PC-3 (cell line): ENCODE measurements at regions not wholly inside any gene's neighbourhood (a gene's known extent, or its start where the extent isn't known, plus 50 kb on each side); places are given as distances from the start of the nearest gene placed in this dataset.

ENCODE experiments used
- ATAC-seq: fragments of 200-7000 bp; cut with Tn5 transposase; 2 replicates; pipeline ENCODE4 v1.9.1; 2020; ENCODE audit warnings: mild to moderate bottlenecking, moderate library complexity
- BruUV-seq: library from RNA; stranded (reverse); fragments of 400-500 nt; replicated peaks from 2 replicates; lab custom pipeline; 2021; lab: Mats Ljungman, UMichigan
- CTCF ChIA-PET: fragments of 300-600 bp; sonication (Branson Sonifier 250); formaldehyde crosslinking; loops from one replicate; lab custom pipeline; 2022; ENCODE audit warnings: antibody characterized with exemption; lab: Charles Lee
- POLR2A ChIA-PET: fragments of 300-600 bp; sonication (Branson Sonifier 250); formaldehyde crosslinking; loops from one replicate; lab custom pipeline; 2022; ENCODE audit warnings: antibody characterized with exemption; ENCODE audit not compliant: unreplicated experiment; lab: Charles Lee
- DNase-seq: peaks from one replicate; pipeline ENCODE4 v3.0.0-alpha.2; 2015
- H2AFZ ChIP-seq: fragments of 300-600 bp; sonication (generic); 2 replicates; pipeline ENCODE4 v1.6.0; 2016; ENCODE audit warnings: antibody characterized with exemption, low read length
- H3F3A ChIP-seq: fragments of 300-600 bp; sonication (generic); one replicate; pipeline ENCODE4 v1.6.0; 2017; ENCODE audit warnings: antibody characterized with exemption, low read length, control low read depth, mild to moderate bottlenecking; ENCODE audit not compliant: unreplicated experiment
- H3K27ac ChIP-seq: fragments of 300-600 bp; sonication (generic); 2 replicates; pipeline ENCODE4 v1.5.1; 2016; ENCODE audit warnings: mild to moderate bottlenecking, low read length
- H3K27me3 ChIP-seq: fragments of 300-600 bp; sonication (generic); 2 replicates; pipeline ENCODE4 v1.6.1; 2016; ENCODE audit warnings: low read length, mixed read lengths
- H3K36me3 ChIP-seq: fragments of 300-600 bp; sonication (generic); 2 replicates; pipeline ENCODE4 v1.6.1; 2016; ENCODE audit warnings: low read depth, mixed run types, low read length, mixed read lengths
- H3K4me1 ChIP-seq: fragments of 300-600 bp; sonication (generic); 2 replicates; pipeline ENCODE4 v1.5.1; 2016; ENCODE audit warnings: low read length; ENCODE audit not compliant: insufficient read depth
- H3K4me2 ChIP-seq: fragments of 300-600 bp; sonication (generic); 2 replicates; pipeline ENCODE4 v1.6.0; 2016; ENCODE audit warnings: low read length
- H3K4me3 ChIP-seq: fragments of 300-600 bp; sonication (generic); 2 replicates; pipeline ENCODE4 v1.5.1; 2016; ENCODE audit warnings: mild to moderate bottlenecking, low read length, mixed read lengths
- H3K79me2 ChIP-seq: fragments of 300-600 bp; sonication (generic); 2 replicates; pipeline ENCODE4 v1.6.1; 2017; ENCODE audit warnings: low read length, mixed read lengths
- H3K9ac ChIP-seq: fragments of 300-600 bp; sonication (generic); 2 replicates; pipeline ENCODE4 v1.6.0; 2016; ENCODE audit warnings: mild to moderate bottlenecking, low read length
- H3K9me2 ChIP-seq: fragments of 300-600 bp; sonication (generic); replicated peaks from 2 replicates; pipeline ENCODE4 v1.6.1; 2016; ENCODE audit warnings: mixed run types, low read length, mixed read lengths
- H3K9me3 ChIP-seq: fragments of 300-600 bp; sonication (generic); 2 replicates; pipeline ENCODE4 v1.6.1; 2016; ENCODE audit warnings: low read length, mixed read lengths
- H4K20me1 ChIP-seq: fragments of 300-600 bp; sonication (generic); 2 replicates; pipeline ENCODE4 v1.6.1; 2016; ENCODE audit warnings: low read length, mixed read lengths
- CTCF ChIP-seq: fragments of 300-600 bp; sonication (generic); conservative IDR thresholded peaks from 2 replicates; pipeline ENCODE4 v1.5.1; 2017; ENCODE audit warnings: antibody characterized with exemption, low read depth, mild to moderate bottlenecking, low read length
- EZH2 ChIP-seq: fragments of 300-600 bp; sonication (generic); IDR thresholded peaks from one replicate; pipeline ENCODE4 v1.6.1; 2017; ENCODE audit warnings: antibody characterized with exemption, mild to moderate bottlenecking, low read length; ENCODE audit not compliant: unreplicated experiment
- EZH2phosphoT487 ChIP-seq: fragments of 300-600 bp; sonication (generic); IDR thresholded peaks from 2 replicates; pipeline ENCODE4 v1.6.1; 2018; ENCODE audit warnings: mild to moderate bottlenecking, antibody characterized with exemption, low read length, borderline replicate concordance
- intact Hi-C: fragments of 100-400 bp; cut with micrococcal nuclease; formaldehyde crosslinking; loops from 2 replicates; pipeline ENCODE4 v1.9.0; 2023

- TF ChIP-seq EZH2 = no peak
- TF ChIP-seq EZH2phosphoT487 = no peak
- TF ChIP-seq CTCF = no peak
- Histone ChIP-seq H3F3A (no peaks in the 10 kb centered on the region), H3K36me3 (no peaks in the 10 kb centered on the region), H3K4me1 (peaks cover 34% of the 10 kb centered on the region), H4K20me1 (no peaks in the 10 kb centered on the region), H3K27me3 (no peaks in the 10 kb centered on the region), H3K4me2 (no peak overlapping the region), H3K9me2 (no peaks in the 10 kb centered on the region), H3K27ac (no peak overlapping the region), H3K79me2 (no peaks in the 10 kb centered on the region), H3K9ac (no peak overlapping the region), H2AFZ (no peak overlapping the region), H3K9me3 (no peaks in the 10 kb centered on the region), H3K4me3 (no peak overlapping the region)
- intact Hi-C loops = loop anchor here (2.0 kb wide), 1 partner anchor 167 kb away; no protein-coding TSS in a partner anchor
- peak; percentile 48 for ATAC-seq
- peak; percentile 51 for DNase-seq
- BruUV-seq = no TSS peak
- ChIA-PET POLR2A (no interaction called here), CTCF (no interaction called here)
Measured at GRCh38 chr5:109996246-109996645, 306.5 kb downstream of the MAN2A1 start.

DNA sequence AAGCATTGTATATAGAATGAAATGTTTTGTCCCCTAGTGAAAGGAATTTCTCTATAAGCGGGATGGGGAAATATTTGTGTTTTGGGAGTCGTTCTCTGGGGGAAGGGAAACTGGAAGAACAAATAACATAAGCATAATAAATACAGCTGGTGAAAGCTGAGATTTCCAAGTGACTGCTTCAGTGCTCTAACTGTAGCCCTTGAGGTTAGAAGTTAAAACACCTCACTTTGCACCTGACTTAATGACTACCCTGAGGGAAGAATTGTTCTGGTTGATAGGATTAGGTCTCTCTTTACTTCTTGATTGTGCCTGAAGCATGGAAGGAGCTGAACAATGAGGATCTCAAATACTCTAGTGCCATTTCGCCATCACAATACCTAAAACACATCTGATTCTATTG lies 307.4 kb downstream of the MAN2A1 start:
- H3K27ac ChIP-seq = no peak overlapping the region
- intact Hi-C loops = loop anchor here (2.0 kb wide), 1 partner anchor 166 kb away; no protein-coding TSS in a partner anchor
- H2AFZ ChIP-seq = no peak overlapping the region
- no TSS peak for BruUV-seq
- no peak overlapping the region for H3K4me3 ChIP-seq
- no peaks in the 10 kb centered on the region for H3K79me2 ChIP-seq
- POLR2A ChIA-PET = no interaction called here
- CTCF ChIA-PET = no interaction called here
- H3K36me3 ChIP-seq = no peaks in the 10 kb centered on the region
- DNase-seq (no peak), ATAC-seq (no peak)
- no peaks in the 10 kb centered on the region for H3K27me3 ChIP-seq
- TF ChIP-seq EZH2 (no peak), CTCF (no peak), EZH2phosphoT487 (no peak)
- no peaks in the 10 kb centered on the region for H3F3A ChIP-seq
- H3K4me1 ChIP-seq = peaks cover 41% of the 10 kb centered on the region
- H4K20me1 ChIP-seq = no peaks in the 10 kb centered on the region
- no peak overlapping the region for H3K9ac ChIP-seq
- no peaks in the 10 kb centered on the region for H3K9me3 ChIP-seq
- no peaks in the 10 kb centered on the region for H3K9me2 ChIP-seq
- H3K4me2 ChIP-seq = no peak overlapping the region

GRCh38 chr5:109998208-109998607 lies 308.5 kb downstream of the MAN2A1 start:
- DNase-seq (no peak), ATAC-seq (no peak)
- H3K9ac ChIP-seq = no peak overlapping the region
- H3K27me3 ChIP-seq = no peaks in the 10 kb centered on the region
- no peak overlapping the region for H3K4me3 ChIP-seq
- H2AFZ ChIP-seq = no peak overlapping the region
- intact Hi-C loops = no loop called here
- TF ChIP-seq EZH2 (no peak), CTCF (no peak), EZH2phosphoT487 (no peak)
- H3F3A ChIP-seq = no peaks in the 10 kb centered on the region
- H3K36me3 ChIP-seq = no peaks in the 10 kb centered on the region
- no peak overlapping the region for H3K27ac ChIP-seq
- H3K9me2 ChIP-seq = no peaks in the 10 kb centered on the region
- no TSS peak for BruUV-seq
- ChIA-PET POLR2A (no interaction called here), CTCF (no interaction called here)
- peaks cover 41% of the 10 kb centered on the region for H3K4me1 ChIP-seq
- no peaks in the 10 kb centered on the region for H4K20me1 ChIP-seq
- no peaks in the 10 kb centered on the region for H3K79me2 ChIP-seq
- H3K9me3 ChIP-seq = no peaks in the 10 kb centered on the region
- H3K4me2 ChIP-seq = no peak overlapping the region
